Mammary epithelial cell (primary cell): ENCODE measurements at regions not wholly inside any gene's neighbourhood (a gene's known extent, or its start where the extent isn't known, plus 50 kb on each side); places are given as distances from the start of the nearest gene placed in this dataset.

Experiments
- CTCF ChIP-seq, 2 donors: IDR thresholded peaks in 1 of 2; conservative IDR thresholded peaks in 1 of 2; 2 replicates each; pipeline ENCODE4 v1.5.1; 2011 to 2012; ENCODE audit warnings: inconsistent platforms in 2 of 2, low read length in 2 of 2, mild to moderate bottlenecking in 2 of 2, control low read depth in 1 of 2, low read depth in 1 of 2; ENCODE audit not compliant: insufficient read depth in 1 of 2; ENCODE audit errors: extremely low read depth in 1 of 2
- EZH2 ChIP-seq: IDR thresholded peaks from 2 replicates; pipeline ENCODE4 v1.6.1; 2012; ENCODE audit warnings: low read length, inconsistent platforms, borderline replicate concordance

GRCh38 chr6:144725736-144726522, 440.8 kb downstream of the UTRN start:
- TF ChIP-seq CTCF (conservative IDR thresholded peaks at IDR 0.05 in 1 of 2, IDR thresholded peaks at IDR 0.05 in 1 of 2; ENCODE audit: extremely low read depth in 1 of 2, insufficient read depth in 1 of 2, low read depth in 1 of 2, low read length in 2 of 2) = no peak
- no peak for TF ChIP-seq EZH2
